Astrocyte of the spinal cord (primary cell): ENCODE measurements at regions not wholly inside any gene's neighbourhood (a gene's known extent, or its start where the extent isn't known, plus 50 kb on each side); places are given as distances from the start of the nearest gene placed in this dataset.

Source experiments
- DNase-seq: peaks from one replicate; pipeline ENCODE4 v3.0.0; 2011; ENCODE audit warnings: low read depth, low spot score
- H3K4me3 ChIP-seq: 2 replicates; pipeline ENCODE4 v1.5.1; 2011; ENCODE audit warnings: low read depth, mild to moderate bottlenecking, low read length, moderate library complexity
- in situ Hi-C: cut with HindIII; loops from 2 replicates; pipeline ENCODE4 v1.10.0; 2017; ENCODE audit warnings: low sequenced_read_pairs
- TF ChIP-seq, protein P1 (sequence below): IDR thresholded peaks from 2 replicates; pipeline ENCODE4 v1.5.1; 2012; ENCODE audit warnings: low read depth, mild to moderate bottlenecking, low read length, inconsistent platforms

GRCh38 chr9:7580568-7580967, 219.0 kb downstream of the DMAC1 start:
- TF ChIP-seq, protein P1, sequence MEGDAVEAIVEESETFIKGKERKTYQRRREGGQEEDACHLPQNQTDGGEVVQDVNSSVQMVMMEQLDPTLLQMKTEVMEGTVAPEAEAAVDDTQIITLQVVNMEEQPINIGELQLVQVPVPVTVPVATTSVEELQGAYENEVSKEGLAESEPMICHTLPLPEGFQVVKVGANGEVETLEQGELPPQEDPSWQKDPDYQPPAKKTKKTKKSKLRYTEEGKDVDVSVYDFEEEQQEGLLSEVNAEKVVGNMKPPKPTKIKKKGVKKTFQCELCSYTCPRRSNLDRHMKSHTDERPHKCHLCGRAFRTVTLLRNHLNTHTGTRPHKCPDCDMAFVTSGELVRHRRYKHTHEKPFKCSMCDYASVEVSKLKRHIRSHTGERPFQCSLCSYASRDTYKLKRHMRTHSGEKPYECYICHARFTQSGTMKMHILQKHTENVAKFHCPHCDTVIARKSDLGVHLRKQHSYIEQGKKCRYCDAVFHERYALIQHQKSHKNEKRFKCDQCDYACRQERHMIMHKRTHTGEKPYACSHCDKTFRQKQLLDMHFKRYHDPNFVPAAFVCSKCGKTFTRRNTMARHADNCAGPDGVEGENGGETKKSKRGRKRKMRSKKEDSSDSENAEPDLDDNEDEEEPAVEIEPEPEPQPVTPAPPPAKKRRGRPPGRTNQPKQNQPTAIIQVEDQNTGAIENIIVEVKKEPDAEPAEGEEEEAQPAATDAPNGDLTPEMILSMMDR: no peak
- no peak overlapping the region for H3K4me3 ChIP-seq
- no peak for DNase-seq
- in situ Hi-C loops: no loop called here

DNA sequence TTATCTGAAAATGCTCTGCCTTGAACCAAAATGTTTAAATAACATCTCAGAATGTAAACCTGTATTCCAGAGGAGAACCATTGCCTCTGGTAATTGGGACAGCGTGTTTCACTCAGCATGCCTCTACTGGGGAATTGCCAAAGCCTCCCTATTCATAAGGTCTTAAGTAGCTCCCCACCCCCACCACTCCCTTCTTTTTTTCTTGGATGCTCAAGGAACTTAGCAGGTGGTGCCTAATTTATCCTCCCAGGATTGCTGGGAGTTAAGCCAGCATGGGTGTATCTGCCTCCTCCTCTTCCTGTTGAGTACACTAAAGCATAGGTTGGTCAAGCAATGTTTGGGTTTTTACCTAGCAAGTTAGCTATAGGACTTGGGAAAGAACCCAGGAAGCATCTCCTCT, 220.2 kb downstream of the DMAC1 start:
- in situ Hi-C loops: no loop called here
- DNase-seq: no peak
- TF ChIP-seq, protein P1: no peak
- no peak overlapping the region for H3K4me3 ChIP-seq

DNA sequence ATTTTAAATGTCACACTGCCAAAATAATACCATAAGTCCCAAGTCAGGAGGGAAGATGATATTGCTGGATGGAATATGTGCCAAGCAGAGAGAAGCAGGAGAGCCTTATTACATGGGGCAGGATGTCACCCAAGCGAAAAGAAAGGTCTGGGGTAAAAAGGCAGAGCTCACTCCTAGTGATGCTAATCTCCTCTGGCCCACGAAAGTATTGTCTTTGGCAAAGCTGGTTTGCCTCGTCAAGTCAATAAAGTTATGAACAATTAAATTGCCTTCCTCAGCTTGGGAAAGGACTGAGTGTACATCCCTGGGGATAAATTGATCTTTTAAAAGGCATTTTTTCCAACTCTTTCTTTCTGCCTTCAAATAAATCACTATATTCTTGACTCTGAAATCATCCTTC, 220.6 kb downstream of the DMAC1 start:
- TF ChIP-seq, protein P1: no peak
- no peak overlapping the region for H3K4me3 ChIP-seq
- in situ Hi-C loops: no loop called here
- DNase-seq: no peak

GRCh38 chr9:7570107-7570720, 229.4 kb downstream of the DMAC1 start:
- TF ChIP-seq, protein P1: peak; percentile 85
- in situ Hi-C loops: no loop called here
- peak; percentile 32 for DNase-seq
- H3K4me3 ChIP-seq: no peak overlapping the region

DNA sequence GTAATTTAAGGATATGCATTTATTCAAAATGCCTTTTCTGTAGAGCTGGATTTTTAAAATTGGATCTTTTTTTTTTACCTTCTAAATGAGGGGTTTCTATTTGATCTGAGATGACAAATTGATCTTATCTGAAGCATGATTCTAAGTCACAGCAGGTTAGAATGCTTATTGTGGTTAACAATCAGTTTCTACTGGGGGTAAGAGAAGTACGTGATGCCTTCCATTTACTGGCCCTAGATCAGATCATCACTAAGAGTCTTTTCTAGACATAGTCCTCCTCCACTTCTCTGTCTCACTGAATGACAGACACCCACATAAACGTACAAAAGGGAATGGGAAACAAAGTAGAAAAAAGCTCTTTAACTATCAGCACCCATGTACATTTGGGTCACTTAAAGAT, 231.9 kb downstream of the DMAC1 start:
- TF ChIP-seq, protein P1: no peak
- in situ Hi-C loops: no loop called here
- no peak for DNase-seq
- H3K4me3 ChIP-seq: no peak overlapping the region

- TF ChIP-seq, protein P1: no peak
- no peak overlapping the region for H3K4me3 ChIP-seq
- no peak for DNase-seq
- in situ Hi-C loops: no loop called here
These were observed 238.0 kb downstream of the DMAC1 start for GRCh38 chr9:7561527-7562080.
